Astrocyte of the spinal cord (primary cell): ENCODE measurements at regions not wholly inside any gene's neighbourhood (a gene's known extent, or its start where the extent isn't known, plus 50 kb on each side); places are given as distances from the start of the nearest gene placed in this dataset.

Experiments used
- DNase-seq: peaks from one replicate; pipeline ENCODE4 v3.0.0; 2011; ENCODE audit warnings: low read depth, low spot score
- H3K4me3 ChIP-seq: 2 replicates; pipeline ENCODE4 v1.5.1; 2011; ENCODE audit warnings: low read depth, mild to moderate bottlenecking, low read length, moderate library complexity
- CTCF ChIP-seq: IDR thresholded peaks from 2 replicates; pipeline ENCODE4 v1.5.1; 2012; ENCODE audit warnings: low read depth, mild to moderate bottlenecking, low read length, inconsistent platforms
- in situ Hi-C: cut with HindIII; loops from 2 replicates; pipeline ENCODE4 v1.10.0; 2017; ENCODE audit warnings: low sequenced_read_pairs

- no peak for DNase-seq
- TF ChIP-seq CTCF = no peak
- H3K4me3 ChIP-seq = no peak overlapping the region
- in situ Hi-C loops = no loop called here
Observed at GRCh38 chr14:97703006-97703760, 906.0 kb downstream of the VRK1 start.

- TF ChIP-seq CTCF = no peak
- DNase-seq = no peak
- no peak overlapping the region for H3K4me3 ChIP-seq
- in situ Hi-C loops = no loop called here
Observed at GRCh38 chr14:97704316-97704885, 907.2 kb downstream of the VRK1 start.

GRCh38 chr14:97705107-97705506 is 907.9 kb downstream of the VRK1 start:
- no peak for TF ChIP-seq CTCF
- in situ Hi-C loops = no loop called here
- H3K4me3 ChIP-seq = no peak overlapping the region
- DNase-seq = no peak

GRCh38 chr14:97705976-97706375 is 908.8 kb downstream of the VRK1 start:
- no peak overlapping the region for H3K4me3 ChIP-seq
- no peak for DNase-seq
- in situ Hi-C loops = no loop called here
- no peak for TF ChIP-seq CTCF

- TF ChIP-seq CTCF = no peak
- DNase-seq = no peak
- H3K4me3 ChIP-seq = no peak overlapping the region
- in situ Hi-C loops = no loop called here
Observed at GRCh38 chr14:97706819-97707218, 909.6 kb downstream of the VRK1 start.

- no peak overlapping the region for H3K4me3 ChIP-seq
- in situ Hi-C loops = no loop called here
- DNase-seq = no peak
- no peak for TF ChIP-seq CTCF
Observed at GRCh38 chr14:97707603-97708002, 910.4 kb downstream of the VRK1 start.
